NK-92 treated with Interleukin-12 subunit alpha and Interleukin-12 subunit beta, amount 100 ng/mL, for 24 hours (cell line): ENCODE measurements at regions not wholly inside any gene's neighbourhood (a gene's known extent, or its start where the extent isn't known, plus 50 kb on each side); places are given as distances from the start of the nearest gene placed in this dataset.
A peak's percentile ranks its signal among the peaks of the same experiment; 100 is the strongest.

ENCODE experiments used
- DNase-seq: peaks from one replicate; lab custom pipeline; 2025; lab: John Stamatoyannopoulos, UW

DNA sequence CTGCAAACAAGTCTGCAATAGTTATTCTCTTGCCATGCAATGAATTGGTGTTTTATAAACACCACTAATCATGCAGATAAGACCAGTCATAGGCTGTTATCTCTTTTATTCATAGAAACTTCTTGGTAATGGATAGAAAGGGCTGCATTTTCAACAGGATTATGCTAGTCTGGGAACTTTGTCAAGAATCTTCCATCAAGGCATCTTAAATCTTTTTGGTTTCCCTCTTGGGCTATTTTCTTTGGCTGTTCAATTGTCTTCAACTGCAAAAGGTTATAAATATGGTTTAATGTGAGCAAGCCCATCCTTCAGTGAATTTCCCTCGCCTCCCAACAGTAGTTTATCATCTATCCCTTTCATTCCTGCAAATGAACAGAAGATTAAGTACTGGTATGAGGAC, 59.0 kb upstream of the MINAR1 start:
- no peak for DNase-seq

GRCh38 chr15:79373728-79374127, 58.4 kb upstream of the MINAR1 start:
- no peak for DNase-seq

DNA sequence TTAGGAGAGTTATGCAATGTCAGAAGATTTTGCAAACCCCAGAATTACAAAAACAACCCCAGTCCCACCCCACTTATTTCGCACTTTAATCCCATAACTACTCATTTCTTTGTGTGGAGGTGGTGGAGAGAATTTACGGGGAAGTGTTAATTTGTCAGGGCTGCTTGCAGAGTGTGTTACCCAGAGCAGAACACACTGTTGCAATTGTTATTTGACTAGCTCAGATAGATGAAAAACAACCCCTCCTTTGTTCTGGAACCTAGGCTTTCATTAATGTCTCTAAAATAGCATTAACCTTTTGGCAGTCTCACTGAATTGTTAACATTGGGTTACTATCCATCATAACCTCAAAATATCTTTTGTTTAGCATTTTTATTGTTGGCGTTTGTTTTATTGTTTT, 55.8 kb upstream of the MINAR1 start:
- DNase-seq = no peak

GRCh38 chr15:79378394-79379109, 53.6 kb upstream of the MINAR1 start:
- no peak for DNase-seq

DNA sequence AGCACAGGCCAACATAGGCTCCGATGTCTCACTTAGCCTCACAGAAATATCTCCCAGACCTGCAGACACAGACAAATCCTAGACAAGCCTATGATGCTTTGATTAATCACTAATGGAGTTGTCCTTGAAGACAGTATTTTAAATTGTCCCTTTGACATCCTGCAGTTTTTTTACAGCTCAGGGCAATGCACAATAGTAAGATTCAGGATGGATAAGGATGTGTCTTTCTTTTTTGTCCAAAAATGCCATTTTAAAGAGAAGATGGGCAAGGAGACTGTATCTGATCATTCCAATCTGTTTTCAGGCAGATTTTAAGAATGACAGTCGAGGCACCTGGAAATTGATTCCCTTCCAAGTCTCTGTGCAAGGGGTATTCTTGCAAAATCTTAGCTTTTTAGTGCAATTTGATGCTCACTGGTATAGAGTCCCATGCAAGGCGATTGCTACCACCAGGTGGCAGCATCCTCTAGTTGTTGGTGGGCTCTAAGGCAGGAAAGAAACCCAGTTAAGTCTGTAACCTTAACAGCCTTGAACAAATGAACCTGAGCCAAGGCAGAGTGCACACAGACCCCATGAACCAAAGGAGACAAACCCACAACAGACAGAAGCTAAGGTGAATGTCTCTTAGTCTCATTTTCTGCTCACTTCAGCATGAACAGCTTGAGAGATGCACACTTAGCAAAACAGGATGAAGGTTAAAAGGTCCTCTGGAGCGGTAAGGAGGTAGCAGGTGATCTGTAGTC, 51.2 kb upstream of the MINAR1 start:
- DNase-seq = peak; percentile 50

GRCh38 chr15:79381593-79381992, 50.5 kb upstream of the MINAR1 start:
- DNase-seq = no peak
